ENCODE measurements at regions not wholly inside any gene's neighbourhood (a gene's known extent, or its start where the extent isn't known, plus 50 kb on each side); places are given as distances from the start of the nearest gene placed in this dataset.
"Not testable (repeated sequence)": the region's sequence is repeated elsewhere in the genome, so short reads cannot be mapped to it uniquely, and the experiment has no call there.

DNA sequence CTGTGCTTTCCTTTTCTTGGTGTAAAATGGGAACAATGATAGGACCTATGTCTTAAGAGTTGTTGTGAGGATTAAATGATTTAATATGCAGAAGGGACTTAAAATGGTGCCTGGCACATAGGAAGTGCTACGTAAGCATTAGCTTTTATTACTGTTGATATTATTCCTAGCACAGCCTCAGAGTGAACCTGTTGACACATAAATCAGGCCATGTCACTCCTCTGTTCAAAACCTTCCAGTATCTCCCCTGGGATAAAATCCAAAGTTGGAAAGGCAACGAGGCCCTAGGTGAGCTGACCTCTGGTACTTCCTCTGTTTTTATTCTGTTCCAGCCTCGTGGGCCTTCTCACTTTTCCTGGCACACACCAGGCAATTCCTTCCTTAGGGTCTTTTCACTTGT, 108.8 kb upstream of the CADM1 start:
- no peak for DNase-seq (ENCODE audit: extremely low read depth, insufficient read length)
- Histone ChIP-seq H3K4me3 (replicated peaks; ENCODE audit: low read depth, low read length) (no peak overlapping the region), H3K36me3 (ENCODE audit: control insufficient read depth, insufficient read depth, low read length) (no peaks in the 10 kb centered on the region), H3K27me3 (replicated peaks; ENCODE audit: control insufficient read depth, insufficient read depth, low read length) (no peaks in the 10 kb centered on the region; the same call in none of the 2 replicates)
- no peak for TF ChIP-seq CTCF (IDR thresholded peaks at IDR 0.05; ENCODE audit: insufficient read depth, low read length, poor library complexity, severe bottlenecking)

GRCh38 chr11:115612046-115612730, 108.0 kb upstream of the CADM1 start:
- H3K36me3 ChIP-seq (ENCODE audit: control insufficient read depth, insufficient read depth, low read length), result no peaks in the 10 kb centered on the region
- no peak overlapping the region for H3K4me3 ChIP-seq (replicated peaks; ENCODE audit: low read depth, low read length)
- H3K27me3 ChIP-seq (replicated peaks; ENCODE audit: control insufficient read depth, insufficient read depth, low read length), result no peaks in the 10 kb centered on the region; the same call in none of the 2 replicates
- no peak for DNase-seq (ENCODE audit: extremely low read depth, insufficient read length)
- no peak for TF ChIP-seq CTCF (IDR thresholded peaks at IDR 0.05; ENCODE audit: insufficient read depth, low read length, poor library complexity, severe bottlenecking)

DNA sequence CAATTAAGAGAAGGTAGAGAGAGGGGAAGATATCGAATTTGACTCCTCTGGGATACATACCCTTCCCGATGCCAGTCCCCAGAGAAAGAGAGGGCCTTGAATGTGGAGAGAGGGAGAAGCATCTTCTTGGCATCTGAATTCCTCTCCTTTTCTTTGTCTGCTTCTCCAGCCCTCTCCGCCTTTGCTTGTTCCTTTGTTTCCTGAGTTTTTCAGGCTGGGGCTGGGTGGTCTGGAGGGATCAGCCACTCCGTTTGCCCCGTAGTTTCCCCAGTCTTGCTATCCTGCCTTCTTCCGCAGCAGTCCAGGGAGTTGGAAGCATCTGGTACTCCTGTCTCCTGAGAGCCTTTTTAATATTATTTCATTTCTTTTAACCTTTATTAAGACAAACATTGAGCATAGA, 107.1 kb upstream of the CADM1 start:
- no peaks in the 10 kb centered on the region; the same call in none of the 2 replicates for H3K27me3 ChIP-seq (replicated peaks; ENCODE audit: control insufficient read depth, insufficient read depth, low read length)
- H3K36me3 ChIP-seq (ENCODE audit: control insufficient read depth, insufficient read depth, low read length), result no peaks in the 10 kb centered on the region
- no peak for TF ChIP-seq CTCF (IDR thresholded peaks at IDR 0.05; ENCODE audit: insufficient read depth, low read length, poor library complexity, severe bottlenecking)
- no peak overlapping the region for H3K4me3 ChIP-seq (replicated peaks; ENCODE audit: low read depth, low read length)
- no peak for DNase-seq (ENCODE audit: extremely low read depth, insufficient read length)

GRCh38 chr11:115610908-115611307, 106.7 kb upstream of the CADM1 start:
- Histone ChIP-seq H3K27me3 (replicated peaks; ENCODE audit: control insufficient read depth, insufficient read depth, low read length) (no peaks in the 10 kb centered on the region; the same call in none of the 2 replicates), H3K36me3 (ENCODE audit: control insufficient read depth, insufficient read depth, low read length) (no peaks in the 10 kb centered on the region), H3K4me3 (replicated peaks; ENCODE audit: low read depth, low read length) (no peak overlapping the region)
- DNase-seq (ENCODE audit: extremely low read depth, insufficient read length), result no peak
- TF ChIP-seq CTCF (IDR thresholded peaks at IDR 0.05; ENCODE audit: insufficient read depth, low read length, poor library complexity, severe bottlenecking), result no peak

DNA sequence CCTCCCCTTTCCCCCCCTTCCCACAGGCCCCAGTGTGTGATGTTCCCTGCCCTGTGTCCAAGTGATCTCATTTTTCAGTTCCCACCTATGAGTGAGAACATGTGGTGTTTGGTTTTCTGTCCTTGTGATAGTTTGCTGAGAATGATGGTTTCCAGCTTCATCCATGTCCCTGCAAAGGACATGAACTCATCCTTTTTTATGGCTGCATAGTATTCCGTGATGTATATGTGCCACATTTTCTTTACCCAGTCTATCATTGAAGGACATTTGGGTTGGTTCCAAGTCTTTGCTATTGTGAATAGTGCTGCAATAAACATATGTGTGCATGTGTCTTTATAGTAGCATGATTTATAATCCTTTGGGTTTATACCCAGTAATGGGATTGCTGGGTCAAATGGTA, 106.0 kb upstream of the CADM1 start:
- not testable (repeated sequence) for H3K27me3 ChIP-seq (replicated peaks; ENCODE audit: control insufficient read depth, insufficient read depth, low read length); H3K36me3 ChIP-seq (ENCODE audit: control insufficient read depth, insufficient read depth, low read length); DNase-seq (ENCODE audit: extremely low read depth, insufficient read length)

GRCh38 chr11:115608976-115609375, 104.8 kb upstream of the CADM1 start:
- no peak for DNase-seq (ENCODE audit: extremely low read depth, insufficient read length)
- H3K4me3 ChIP-seq (replicated peaks; ENCODE audit: low read depth, low read length), result no peak overlapping the region
- H3K27me3 ChIP-seq (replicated peaks; ENCODE audit: control insufficient read depth, insufficient read depth, low read length), result no peaks in the 10 kb centered on the region; the same call in none of the 2 replicates
- no peak for TF ChIP-seq CTCF (IDR thresholded peaks at IDR 0.05; ENCODE audit: insufficient read depth, low read length, poor library complexity, severe bottlenecking)
- no peaks in the 10 kb centered on the region for H3K36me3 ChIP-seq (ENCODE audit: control insufficient read depth, insufficient read depth, low read length)

More for the DNA sequence above, 106.0 kb upstream of the CADM1 start:
- not testable (repeated sequence) for H3K4me3 ChIP-seq (replicated peaks; ENCODE audit: low read depth, low read length)
